Activated T-cell treated with anti-CD3 and anti-CD28 coated beads, Interleukin-2, amount 50 U/mL, for 4 hours (primary cell): ENCODE measurements at regions not wholly inside any gene's neighbourhood (a gene's known extent, or its start where the extent isn't known, plus 50 kb on each side); places are given as distances from the start of the nearest gene placed in this dataset.
"Not testable (repeated sequence)": the region's sequence is repeated elsewhere in the genome, so short reads cannot be mapped to it uniquely, and the experiment has no call there.

Experiments
- ATAC-seq, 2 donors: fragments of 200-7000 bp; cut with Tn5 transposase; one replicate each; pipeline ENCODE4 v1.10.0; 2021
- DNase-seq: peaks from one replicate; pipeline ENCODE4 v3.0.0-alpha.2; 2020
- H3K27me3 Mint-ChIP-seq: one replicate; pipeline ENCODE4 v1.8.0; 2021; ENCODE audit warnings: low read depth, mixed read lengths
- H3K36me3 Mint-ChIP-seq: one replicate; pipeline ENCODE4 v1.8.0; 2022; ENCODE audit warnings: mixed read lengths; ENCODE audit not compliant: insufficient read depth
- H3K4me1 Mint-ChIP-seq: one replicate; pipeline ENCODE4 v1.8.0; 2021; ENCODE audit warnings: low read depth, mixed read lengths
- H3K4me3 Mint-ChIP-seq: one replicate; pipeline ENCODE4 v1.8.0; 2021; ENCODE audit warnings: mild to moderate bottlenecking, moderate library complexity, mixed read lengths
- H3K9me3 Mint-ChIP-seq: one replicate; pipeline ENCODE4 v1.8.0; 2021; ENCODE audit warnings: mixed read lengths

DNA sequence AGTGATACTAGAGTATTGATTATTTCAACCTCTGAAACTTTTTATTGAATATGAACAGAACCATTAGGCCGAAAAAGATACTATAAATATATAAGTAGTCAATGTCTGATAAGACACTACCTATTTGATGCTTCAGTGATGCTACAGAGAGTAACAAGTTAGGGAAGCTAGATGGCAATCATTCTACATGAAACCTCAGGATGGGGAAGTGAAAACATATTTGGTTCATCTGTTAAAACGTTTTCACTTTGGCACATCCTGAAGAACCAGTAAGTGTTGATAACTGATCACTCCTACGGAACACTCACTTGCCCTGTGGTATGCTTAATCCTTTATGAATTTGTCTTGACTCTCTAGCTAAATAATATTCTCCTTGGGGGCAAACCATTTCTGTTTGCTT is 1064.9 kb downstream of the NXPH1 start:
- no peak for DNase-seq
- no peaks in the 10 kb centered on the region for H3K36me3 Mint-ChIP-seq
- no peak for ATAC-seq

DNA sequence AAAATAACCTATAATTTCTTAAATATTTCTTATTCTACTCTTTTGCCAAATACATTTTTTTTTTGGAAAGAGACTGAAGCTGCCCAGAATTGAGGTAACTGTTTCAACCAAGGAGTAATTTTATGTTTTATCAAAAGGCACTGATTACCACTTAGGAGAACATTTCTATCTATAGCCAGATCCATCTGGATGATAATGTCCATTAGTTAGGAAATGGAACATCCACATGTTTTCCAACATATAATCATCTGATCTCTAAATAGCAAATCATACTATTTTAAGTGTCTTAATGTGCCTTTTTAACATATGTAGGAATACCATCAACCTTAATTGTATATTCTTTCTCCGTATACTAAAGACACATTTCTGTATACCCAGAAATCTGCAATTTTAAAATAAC is 1068.9 kb downstream of the NXPH1 start:
- no peaks in the 10 kb centered on the region for H3K36me3 Mint-ChIP-seq
- ATAC-seq, result no peak
- DNase-seq, result no peak
- no peaks in the 10 kb centered on the region for H3K4me1 Mint-ChIP-seq
- peaks cover 13% of the 10 kb centered on the region for H3K9me3 Mint-ChIP-seq
- H3K27me3 Mint-ChIP-seq, result no peaks in the 10 kb centered on the region
- no peak overlapping the region for H3K4me3 Mint-ChIP-seq

More for the DNA sequence above, 1064.9 kb downstream of the NXPH1 start:
- Mint-ChIP-seq H3K9me3 (peaks cover 10% of the 10 kb centered on the region), H3K4me3 (no peak overlapping the region), H3K27me3 (no peaks in the 10 kb centered on the region), H3K4me1 (no peaks in the 10 kb centered on the region)

GRCh38 chr7:9504678-9505077 is 1071.3 kb downstream of the NXPH1 start:
- DNase-seq (no peak), ATAC-seq (no peak)
- peaks cover 9% of the 10 kb centered on the region for H3K9me3 Mint-ChIP-seq
- no peaks in the 10 kb centered on the region for H3K36me3 Mint-ChIP-seq
- H3K27me3 Mint-ChIP-seq, result no peaks in the 10 kb centered on the region
- H3K4me1 Mint-ChIP-seq, result no peaks in the 10 kb centered on the region
- no peak overlapping the region for H3K4me3 Mint-ChIP-seq

GRCh38 chr7:9505516-9505915 is 1072.1 kb downstream of the NXPH1 start:
- Mint-ChIP-seq H3K9me3 (peaks cover 6% of the 10 kb centered on the region), H3K36me3 (no peaks in the 10 kb centered on the region), H3K4me1 (no peaks in the 10 kb centered on the region), H3K4me3 (no peak overlapping the region), H3K27me3 (no peaks in the 10 kb centered on the region)
- ATAC-seq (no peak), DNase-seq (no peak)

DNA sequence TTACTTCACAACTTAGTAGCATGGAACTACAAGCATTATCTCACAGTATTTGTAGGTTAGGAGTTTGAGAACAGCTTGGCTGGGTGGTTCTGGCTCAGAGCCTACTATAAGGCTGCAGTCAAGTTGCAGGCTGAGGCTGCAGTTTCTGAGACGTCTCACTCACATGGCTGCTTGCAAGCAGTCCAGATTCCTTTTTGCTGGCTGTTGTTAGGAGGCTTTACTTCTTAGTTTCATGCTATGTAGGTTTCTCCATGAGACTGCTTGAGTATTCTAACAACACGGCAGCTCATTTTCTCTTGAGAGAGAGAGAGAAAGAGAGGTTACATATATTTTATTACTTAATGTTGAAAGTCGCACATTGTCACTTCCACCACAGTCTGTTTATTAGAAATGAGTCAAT is 1073.9 kb downstream of the NXPH1 start:
- DNase-seq (no peak), ATAC-seq (no peak)
- Mint-ChIP-seq H3K4me3 (no peak overlapping the region), H3K4me1 (no peaks in the 10 kb centered on the region), H3K9me3 (peaks cover 6% of the 10 kb centered on the region), H3K27me3 (no peaks in the 10 kb centered on the region), H3K36me3 (no peaks in the 10 kb centered on the region)

DNA sequence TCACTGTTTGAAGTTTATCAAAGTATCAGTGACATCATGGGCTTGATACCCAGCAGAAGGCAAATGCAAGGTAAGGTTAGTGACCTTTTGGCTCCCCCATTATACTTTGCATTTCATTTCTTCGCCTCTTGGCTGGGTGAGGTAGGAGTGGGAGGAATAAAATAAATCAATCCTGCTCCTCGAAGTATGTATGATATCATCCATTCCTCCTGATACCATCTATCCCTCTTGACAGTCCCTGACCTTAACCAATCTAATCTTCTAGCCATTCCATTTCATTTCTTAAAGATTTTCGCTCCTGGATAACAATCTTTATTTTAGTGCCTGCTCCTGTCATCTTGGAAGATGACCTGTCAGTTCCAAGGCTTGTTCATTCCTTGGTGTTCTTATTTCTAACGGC is 1083.3 kb downstream of the NXPH1 start:
- Mint-ChIP-seq H3K36me3 (no peaks in the 10 kb centered on the region), H3K4me1 (no peaks in the 10 kb centered on the region), H3K9me3 (peaks cover 6% of the 10 kb centered on the region), H3K27me3 (no peaks in the 10 kb centered on the region), H3K4me3 (no peak overlapping the region)
- ATAC-seq (no peak), DNase-seq (no peak)

- no peak for DNase-seq
- Mint-ChIP-seq H3K4me1 (no peaks in the 10 kb centered on the region), H3K36me3 (no peaks in the 10 kb centered on the region), H3K4me3 (no peak overlapping the region), H3K27me3 (no peaks in the 10 kb centered on the region), H3K9me3 (peaks cover 4% of the 10 kb centered on the region)
- no peak for ATAC-seq
Observed at GRCh38 chr7:9523579-9523978, 1090.2 kb downstream of the NXPH1 start.

DNA sequence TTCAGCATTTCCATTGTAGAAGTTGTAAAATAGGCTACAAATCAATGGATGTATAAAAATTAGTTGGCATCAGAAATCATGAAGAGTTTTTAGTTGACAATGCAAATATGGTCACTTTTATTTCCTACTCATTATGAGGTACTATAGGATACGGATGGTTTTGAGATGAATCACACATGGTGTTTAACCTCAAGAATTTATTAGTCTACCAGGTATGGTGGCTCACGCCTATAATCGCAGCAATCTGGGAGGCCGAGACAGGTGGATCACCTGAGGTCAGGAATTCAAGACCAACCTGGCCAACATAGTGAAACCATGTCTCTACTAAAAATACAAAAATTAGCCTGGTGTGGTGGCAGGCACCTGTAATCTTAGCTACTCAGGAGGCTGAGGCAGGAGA is 1119.0 kb downstream of the NXPH1 start:
- not testable (repeated sequence) for H3K4me1 Mint-ChIP-seq, H3K4me3 Mint-ChIP-seq, DNase-seq, H3K36me3 Mint-ChIP-seq, H3K27me3 Mint-ChIP-seq, ATAC-seq, H3K9me3 Mint-ChIP-seq

DNA sequence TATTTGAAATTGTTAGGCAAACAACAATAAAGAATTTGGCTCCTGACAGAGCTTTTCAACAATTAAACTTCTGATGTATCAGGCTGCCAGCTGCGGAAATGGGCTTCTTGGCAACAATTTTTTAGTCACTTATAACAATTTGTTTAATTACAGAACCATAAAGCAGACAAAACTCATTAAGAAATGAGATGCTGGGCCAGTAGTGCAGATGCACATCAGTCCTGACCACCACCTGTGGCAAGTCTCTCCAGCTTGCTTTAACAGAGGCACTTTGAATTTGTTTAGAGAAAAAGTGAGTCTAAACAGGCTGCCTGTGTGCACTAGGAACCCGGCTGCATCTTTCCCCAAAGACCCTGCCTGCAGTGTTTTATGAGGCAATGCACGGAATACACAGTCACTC is 1124.4 kb downstream of the NXPH1 start:
- Mint-ChIP-seq H3K27me3 (no peaks in the 10 kb centered on the region), H3K9me3 (peaks cover 2% of the 10 kb centered on the region), H3K4me3 (no peak overlapping the region), H3K4me1 (no peaks in the 10 kb centered on the region), H3K36me3 (no peaks in the 10 kb centered on the region)
- no peak for ATAC-seq
- no peak for DNase-seq

GRCh38 chr7:9575716-9576115 is 1142.3 kb downstream of the NXPH1 start:
- Mint-ChIP-seq H3K4me1 (no peaks in the 10 kb centered on the region), H3K27me3 (no peaks in the 10 kb centered on the region), H3K9me3 (peaks cover 19% of the 10 kb centered on the region), H3K36me3 (no peaks in the 10 kb centered on the region), H3K4me3 (no peak overlapping the region)
- no peak for DNase-seq
- ATAC-seq, result no peak

DNA sequence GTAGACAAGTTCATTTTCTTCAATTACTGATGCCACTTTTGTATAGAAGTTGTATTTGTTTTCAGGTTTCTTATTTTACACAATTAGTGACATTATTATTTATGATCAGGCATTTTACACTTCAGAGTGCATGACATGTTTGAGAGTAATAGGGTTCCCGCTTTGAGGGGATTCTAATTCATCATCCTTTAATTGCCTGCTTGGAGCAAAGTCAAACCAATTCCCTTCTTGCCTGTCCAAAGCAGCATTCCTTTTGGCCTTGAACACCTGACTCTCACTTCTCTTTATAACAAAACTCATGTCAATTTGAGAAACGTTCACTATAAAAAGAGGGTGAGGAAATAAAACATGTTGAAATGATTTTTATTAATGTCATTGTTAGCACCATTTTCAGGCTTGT is 1149.4 kb downstream of the NXPH1 start:
- Mint-ChIP-seq H3K4me1 (no peaks in the 10 kb centered on the region), H3K4me3 (no peak overlapping the region), H3K27me3 (no peaks in the 10 kb centered on the region), H3K9me3 (peaks cover 5% of the 10 kb centered on the region), H3K36me3 (no peaks in the 10 kb centered on the region)
- ATAC-seq, result no peak
- DNase-seq, result no peak

DNA sequence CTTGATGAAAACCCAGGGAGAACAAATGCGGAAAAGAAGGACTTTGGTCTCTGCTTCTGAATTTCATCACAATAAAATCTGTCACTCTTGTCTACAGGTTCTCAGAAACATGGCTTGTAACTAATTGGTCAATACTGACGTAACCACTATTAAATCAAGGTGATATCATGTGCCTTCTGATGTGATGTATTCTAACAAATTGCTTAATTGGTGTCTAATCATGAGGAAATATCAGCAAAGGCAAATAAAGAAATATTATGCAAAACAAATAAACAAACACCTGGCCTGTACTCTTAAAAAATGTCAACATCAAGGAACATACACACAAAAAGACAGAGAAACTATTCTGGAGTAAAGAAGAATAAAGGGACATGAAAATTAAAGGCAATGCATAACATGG is 1165.0 kb downstream of the NXPH1 start:
- Mint-ChIP-seq H3K4me1 (no peaks in the 10 kb centered on the region), H3K9me3 (no peaks in the 10 kb centered on the region), H3K27me3 (no peaks in the 10 kb centered on the region), H3K4me3 (no peak overlapping the region), H3K36me3 (no peaks in the 10 kb centered on the region)
- DNase-seq, result no peak
- ATAC-seq, result no peak

- Mint-ChIP-seq H3K9me3 (no peaks in the 10 kb centered on the region), H3K36me3 (no peaks in the 10 kb centered on the region), H3K27me3 (no peaks in the 10 kb centered on the region), H3K4me1 (no peaks in the 10 kb centered on the region), H3K4me3 (no peak overlapping the region)
- no peak for DNase-seq
- ATAC-seq, result no peak
Observed at GRCh38 chr7:9600974-9601373, 1167.6 kb downstream of the NXPH1 start.

DNA sequence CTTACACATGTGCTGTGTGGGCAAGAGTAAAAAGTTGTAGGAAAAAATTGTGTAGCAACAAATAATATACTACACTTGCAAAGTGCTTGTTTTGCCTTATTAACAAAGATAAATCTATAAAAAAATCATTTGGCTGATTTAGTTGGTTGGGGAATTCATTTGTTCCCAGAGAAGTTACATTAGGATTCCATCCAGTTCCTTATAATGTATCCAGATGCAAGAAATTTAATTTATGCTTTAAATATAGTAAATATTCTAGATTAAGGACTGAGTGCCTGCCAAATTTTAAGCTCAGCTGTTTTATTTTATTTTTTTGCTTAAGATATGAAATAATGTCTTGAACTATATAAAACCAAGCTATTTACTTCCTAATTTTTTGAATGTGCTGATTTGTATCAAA is 1169.9 kb downstream of the NXPH1 start:
- Mint-ChIP-seq H3K36me3 (no peaks in the 10 kb centered on the region), H3K9me3 (peaks cover 10% of the 10 kb centered on the region), H3K4me1 (no peaks in the 10 kb centered on the region), H3K4me3 (no peak overlapping the region), H3K27me3 (no peaks in the 10 kb centered on the region)
- no peak for ATAC-seq
- DNase-seq, result no peak

DNA sequence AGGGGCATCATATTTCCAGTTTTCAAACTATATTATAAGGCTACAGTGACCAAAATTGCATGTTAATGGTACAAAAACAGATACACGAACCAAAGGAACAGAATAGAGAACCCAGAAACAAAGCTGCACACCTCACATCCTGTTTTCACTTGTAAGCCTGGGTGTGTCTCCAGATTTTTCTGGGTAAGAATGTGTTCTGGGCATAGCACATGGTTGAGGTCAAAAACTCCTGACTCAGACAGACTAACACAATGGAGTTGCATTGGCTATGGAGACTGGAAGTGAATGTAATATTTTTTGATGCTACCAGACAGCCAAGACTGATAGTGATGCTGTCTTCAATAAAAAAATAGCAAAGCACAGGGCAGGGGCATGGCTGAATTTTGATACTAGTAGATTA is 1175.2 kb downstream of the NXPH1 start:
- no peak for ATAC-seq
- H3K36me3 Mint-ChIP-seq, result no peaks in the 10 kb centered on the region
- H3K4me3 Mint-ChIP-seq, result no peak overlapping the region
- no peak for DNase-seq
- no peaks in the 10 kb centered on the region for H3K27me3 Mint-ChIP-seq
- H3K9me3 Mint-ChIP-seq, result peaks cover 22% of the 10 kb centered on the region
- H3K4me1 Mint-ChIP-seq, result no peaks in the 10 kb centered on the region

DNA sequence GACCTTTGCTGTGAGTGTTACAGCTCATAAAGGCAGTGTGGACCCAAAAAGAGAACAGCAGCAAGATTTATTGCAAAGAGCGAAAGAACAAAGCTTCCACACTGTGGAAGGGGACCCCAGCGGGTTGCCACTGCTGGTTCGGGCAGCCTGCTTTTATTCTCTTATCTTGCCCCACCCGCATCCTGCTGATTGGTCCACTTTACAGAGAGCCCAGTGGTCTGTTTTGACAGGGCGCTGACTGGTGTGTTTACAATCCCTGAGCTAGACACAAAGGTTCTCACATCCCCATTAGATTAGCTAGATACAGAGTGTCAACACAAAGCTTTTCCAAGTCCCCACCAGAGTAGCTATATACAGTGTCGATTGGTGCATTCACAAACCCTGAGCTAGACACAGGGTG is 1187.5 kb downstream of the NXPH1 start:
- H3K4me1 Mint-ChIP-seq, H3K36me3 Mint-ChIP-seq, ATAC-seq, H3K4me3 Mint-ChIP-seq, DNase-seq, H3K9me3 Mint-ChIP-seq, H3K27me3 Mint-ChIP-seq: not testable (repeated sequence)
